K562 (cell line): ENCODE measurements at regions not wholly inside any gene's neighbourhood (a gene's known extent, or its start where the extent isn't known, plus 50 kb on each side); places are given as distances from the start of the nearest gene placed in this dataset.

Source experiments
- ATAC-seq: fragments of 200-7000 bp; cut with Tn5 transposase; 3 replicates; pipeline ENCODE4 v1.9.1; 2020; ENCODE audit warnings: moderate library complexity
- BruUV-seq: library from RNA; stranded (reverse); fragments of 400-500 nt; replicated peaks from 2 replicates; lab custom pipeline; 2021; lab: Mats Ljungman, UMichigan
- CTCF ChIA-PET: fragments of 300-600 bp; formaldehyde crosslinking; extraction: SDS; loops from one replicate; lab custom pipeline; 2021; ENCODE audit warnings: low intra/inter-chr PET ratio; lab: Yijun Ruan, JAX
- POLR2A ChIA-PET: fragments of 300-600, 350-650 bp; sonication (Branson Sonifier 250); formaldehyde crosslinking; extraction: SDS; loops from one replicate; lab custom pipeline; 2021; ENCODE audit warnings: antibody characterized with exemption, inconsistent platforms; lab: Yijun Ruan, JAX
- DNase-seq, 4 experiments: peaks; one replicate each; pipeline versions ENCODE4 v3.0.0 to v3.0.0-alpha.2; 2011 to 2018; ENCODE audit warnings: low spot score in 3 of 4, mixed read lengths in 3 of 4; ENCODE audit errors: extremely low read depth in 1 of 4
- FAIRE-seq: peaks from 2 replicates; lab custom pipeline; 2011; peaks lifted over from hg19 to GRCh38; lab: Jason Lieb, UNC
- H2AFZ ChIP-seq: 2 replicates; pipeline ENCODE4 v1.6.0; 2011; ENCODE audit warnings: low read depth, low read length, control low read depth, inconsistent platforms
- H3K27ac ChIP-seq: fragments of 200-600 bp; 3 replicates; pipeline ENCODE4 v1.8.0; 2011; ENCODE audit warnings: low read depth, mild to moderate bottlenecking, control low read depth, inconsistent platforms, low read length, moderate library complexity, mixed read lengths; ENCODE audit errors: extremely low read depth
- H3K27me3 ChIP-seq, 2 experiments: fragments of 300-600 bp in 1 of 2; 2 replicates in 1 of 2; 3 replicates in 1 of 2; pipeline versions ENCODE4 v1.6.0 to v1.8.0; 2011; ENCODE audit warnings: inconsistent platforms in 2 of 2, low read length in 2 of 2, mild to moderate bottlenecking in 1 of 2, mixed read lengths in 1 of 2, moderate library complexity in 1 of 2; ENCODE audit not compliant: control insufficient read depth in 2 of 2, insufficient read depth in 2 of 2
- H3K36me3 ChIP-seq: fragments of 300-600 bp; 3 replicates; pipeline ENCODE4 v1.8.0; 2011; ENCODE audit warnings: mild to moderate bottlenecking, low read length, inconsistent platforms; ENCODE audit not compliant: control insufficient read depth, insufficient read depth
- H3K4me1 ChIP-seq, 2 experiments: fragments of 200-600 bp in 1 of 2; replicated peaks in 1 of 2; 2 replicates in 1 of 2; 3 replicates in 1 of 2; pipeline versions ENCODE4 v1.5.1 to v1.8.0; 2011; ENCODE audit warnings: inconsistent platforms in 2 of 2, low read length in 2 of 2, mild to moderate bottlenecking in 1 of 2, mixed read lengths in 1 of 2, moderate library complexity in 1 of 2; ENCODE audit not compliant: control insufficient read depth in 2 of 2, insufficient read depth in 2 of 2
- H3K4me2 ChIP-seq: 2 replicates; pipeline ENCODE4 v1.6.1; 2011; ENCODE audit warnings: low read length, control low read depth, inconsistent platforms, mixed read lengths; ENCODE audit not compliant: insufficient read depth
- H3K4me3 ChIP-seq: fragments of 200-600 bp; sonication (generic), shearing (Covaris generic); 2 replicates; pipeline ENCODE4 v1.5.1; 2016; ENCODE audit warnings: control low read depth, inconsistent platforms
- H3K79me2 ChIP-seq: fragments of 200-600 bp; 3 replicates; pipeline ENCODE4 v1.8.0; 2011; ENCODE audit warnings: low read length, inconsistent platforms; ENCODE audit not compliant: control insufficient read depth, insufficient read depth
- H3K9ac ChIP-seq, 2 experiments: 2 replicates each; pipeline versions ENCODE4 v1.6.0 to v1.6.1; 2011; ENCODE audit warnings: low read depth in 2 of 2, low read length in 2 of 2, control low read depth in 1 of 2, inconsistent platforms in 1 of 2, mild to moderate bottlenecking in 1 of 2, mixed read lengths in 1 of 2; ENCODE audit not compliant: insufficient read depth in 1 of 2
- H3K9me1 ChIP-seq: one replicate; pipeline ENCODE4 v1.6.0; 2011; ENCODE audit warnings: inconsistent platforms, mild to moderate bottlenecking, low read length, moderate library complexity; ENCODE audit not compliant: control insufficient read depth, insufficient read depth
- H3K9me3 ChIP-seq: replicated peaks from 2 replicates; pipeline ENCODE4 v1.5.1; 2011; ENCODE audit warnings: low read depth, low read length, inconsistent platforms; ENCODE audit not compliant: control insufficient read depth, insufficient read depth
- H4K20me1 ChIP-seq: replicated peaks from 2 replicates; pipeline ENCODE4 v1.6.1; 2011; ENCODE audit warnings: low read length, inconsistent platforms, mixed read lengths; ENCODE audit not compliant: control insufficient read depth, insufficient read depth
- ELK1 ChIP-seq: sonication (generic); formaldehyde crosslinking; IDR thresholded peaks from 2 replicates; pipeline ENCODE4 v1.8.1; 2022; ENCODE audit warnings: missing genetic modification reagents
- EZH2 ChIP-seq: IDR thresholded peaks from 2 replicates; pipeline ENCODE4 v1.6.1; 2012; ENCODE audit warnings: low read depth, mild to moderate bottlenecking, inconsistent platforms, low read length, borderline replicate concordance
- GATAD2B ChIP-seq: fragments of 450-650 bp; IDR thresholded peaks from 2 replicates; pipeline ENCODE4 v1.6.1; 2017; ENCODE audit warnings: mild to moderate bottlenecking, borderline replicate concordance
- RCOR1 ChIP-seq, 2 experiments: IDR thresholded peaks; 2 replicates each; pipeline ENCODE4 v1.6.1; 2012; ENCODE audit warnings: low read depth in 2 of 2, low read length in 2 of 2, borderline replicate concordance in 1 of 2, improper control_type of control experiment in 1 of 2
- SMARCB1 ChIP-seq: IDR thresholded peaks from 2 replicates; pipeline ENCODE4 v1.6.1; 2011; ENCODE audit warnings: improper control_type of control experiment, low read depth; ENCODE audit not compliant: insufficient read length
- U2AF1 ChIP-seq: fragments of 200-400 bp; formaldehyde crosslinking; optimal IDR thresholded peaks from 2 replicates; pipeline ENCODE3; 2017; ENCODE audit warnings: mild to moderate bottlenecking, low read depth, low read length, moderate library complexity
- ZBTB12 ChIP-seq: fragments of 250-450 bp; sonication (Bioruptor Pico); IDR thresholded peaks from 2 replicates; pipeline ENCODE4 v1.4.0; 2020
- ZKSCAN8 ChIP-seq: fragments of 200-800 bp; sonication (Bioruptor generic); IDR thresholded peaks from 2 replicates; pipeline ENCODE4 v1.6.1; 2016; ENCODE audit warnings: missing genetic modification characterization, missing compliant biosample characterization
- WGBS: fragments of 100-300 bp; shearing (Covaris generic); methylation state at CpG from one replicate; pipeline ENCODE4 v1.1.6; 2016; ENCODE audit warnings: low coverage, mixed read lengths; ENCODE audit not compliant: insufficient coverage; ENCODE audit errors: missing lambda C conversion rate; 5-methylcytosine and 5-hydroxymethylcytosine counted together
- in situ Hi-C: fragments of 300-500 bp; cut with MboI; formaldehyde crosslinking; loops from 4 replicates; pipeline ENCODE4 v1.15.0; 2018; ENCODE audit warnings: inconsistent platforms, mixed read lengths
- intact Hi-C: fragments of 100-400 bp; cut with micrococcal nuclease; formaldehyde crosslinking; loops from 2 replicates; pipeline ENCODE4 v1.14.2; 2022
- TF ChIP-seq, protein P1 (sequence below), 2 experiments: fragments of 450-650 bp; formaldehyde crosslinking in 1 of 2; IDR thresholded peaks; 2 replicates each; pipeline versions ENCODE4 v1.4.0 to v1.6.1; 2014 to 2020; ENCODE audit warnings: mild to moderate bottlenecking in 2 of 2, borderline replicate concordance in 1 of 2, low read depth in 1 of 2
- TF ChIP-seq, protein P2 (sequence below): fragments of 450-650 bp; formaldehyde crosslinking; IDR thresholded peaks from 2 replicates; pipeline ENCODE4 v1.4.0; 2020; ENCODE audit warnings: mild to moderate bottlenecking, moderate library complexity

- no peaks in the 10 kb centered on the region for H3K79me2 ChIP-seq
- no peak overlapping the region for H2AFZ ChIP-seq
- DNase-seq (no peak), ATAC-seq (no peak), FAIRE-seq (no peak)
- H3K9ac ChIP-seq, result no peak overlapping the region
- in situ Hi-C loops, result no loop called here
- CTCF ChIA-PET, result no interaction called here
- no peaks in the 10 kb centered on the region for H3K4me1 ChIP-seq
- POLR2A ChIA-PET, result no interaction called here
- H3K9me1 ChIP-seq, result no peaks in the 10 kb centered on the region
- intact Hi-C loops, result no loop called here
- no peak overlapping the region for H3K4me2 ChIP-seq
- WGBS, result 7% methylated on average over 3 of the region's 3 CpGs
- H3K27ac ChIP-seq, result no peak overlapping the region
- H4K20me1 ChIP-seq, result no peaks in the 10 kb centered on the region
- H3K36me3 ChIP-seq, result no peaks in the 10 kb centered on the region
- H3K4me3 ChIP-seq, result no peak overlapping the region
- H3K27me3 ChIP-seq, result no peaks in the 10 kb centered on the region
- BruUV-seq, result no TSS peak
- no peaks in the 10 kb centered on the region; the same call in 1 of the 2 replicates for H3K9me3 ChIP-seq
- no peak for TF ChIP-seq ZBTB12 (CRISPR knock-in tag)
- TF ChIP-seq, protein P1, sequence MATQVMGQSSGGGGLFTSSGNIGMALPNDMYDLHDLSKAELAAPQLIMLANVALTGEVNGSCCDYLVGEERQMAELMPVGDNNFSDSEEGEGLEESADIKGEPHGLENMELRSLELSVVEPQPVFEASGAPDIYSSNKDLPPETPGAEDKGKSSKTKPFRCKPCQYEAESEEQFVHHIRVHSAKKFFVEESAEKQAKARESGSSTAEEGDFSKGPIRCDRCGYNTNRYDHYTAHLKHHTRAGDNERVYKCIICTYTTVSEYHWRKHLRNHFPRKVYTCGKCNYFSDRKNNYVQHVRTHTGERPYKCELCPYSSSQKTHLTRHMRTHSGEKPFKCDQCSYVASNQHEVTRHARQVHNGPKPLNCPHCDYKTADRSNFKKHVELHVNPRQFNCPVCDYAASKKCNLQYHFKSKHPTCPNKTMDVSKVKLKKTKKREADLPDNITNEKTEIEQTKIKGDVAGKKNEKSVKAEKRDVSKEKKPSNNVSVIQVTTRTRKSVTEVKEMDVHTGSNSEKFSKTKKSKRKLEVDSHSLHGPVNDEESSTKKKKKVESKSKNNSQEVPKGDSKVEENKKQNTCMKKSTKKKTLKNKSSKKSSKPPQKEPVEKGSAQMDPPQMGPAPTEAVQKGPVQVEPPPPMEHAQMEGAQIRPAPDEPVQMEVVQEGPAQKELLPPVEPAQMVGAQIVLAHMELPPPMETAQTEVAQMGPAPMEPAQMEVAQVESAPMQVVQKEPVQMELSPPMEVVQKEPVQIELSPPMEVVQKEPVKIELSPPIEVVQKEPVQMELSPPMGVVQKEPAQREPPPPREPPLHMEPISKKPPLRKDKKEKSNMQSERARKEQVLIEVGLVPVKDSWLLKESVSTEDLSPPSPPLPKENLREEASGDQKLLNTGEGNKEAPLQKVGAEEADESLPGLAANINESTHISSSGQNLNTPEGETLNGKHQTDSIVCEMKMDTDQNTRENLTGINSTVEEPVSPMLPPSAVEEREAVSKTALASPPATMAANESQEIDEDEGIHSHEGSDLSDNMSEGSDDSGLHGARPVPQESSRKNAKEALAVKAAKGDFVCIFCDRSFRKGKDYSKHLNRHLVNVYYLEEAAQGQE (IDR thresholded peaks at IDR 0.05; ENCODE audit: borderline replicate concordance), result no peak
- TF ChIP-seq, protein P1 (CRISPR knock-in tag; IDR thresholded peaks at IDR 0.05; ENCODE audit: low read depth), result no peak
- no peak for TF ChIP-seq ELK1 (CRISPR knock-in tag)
- TF ChIP-seq, protein P2, sequence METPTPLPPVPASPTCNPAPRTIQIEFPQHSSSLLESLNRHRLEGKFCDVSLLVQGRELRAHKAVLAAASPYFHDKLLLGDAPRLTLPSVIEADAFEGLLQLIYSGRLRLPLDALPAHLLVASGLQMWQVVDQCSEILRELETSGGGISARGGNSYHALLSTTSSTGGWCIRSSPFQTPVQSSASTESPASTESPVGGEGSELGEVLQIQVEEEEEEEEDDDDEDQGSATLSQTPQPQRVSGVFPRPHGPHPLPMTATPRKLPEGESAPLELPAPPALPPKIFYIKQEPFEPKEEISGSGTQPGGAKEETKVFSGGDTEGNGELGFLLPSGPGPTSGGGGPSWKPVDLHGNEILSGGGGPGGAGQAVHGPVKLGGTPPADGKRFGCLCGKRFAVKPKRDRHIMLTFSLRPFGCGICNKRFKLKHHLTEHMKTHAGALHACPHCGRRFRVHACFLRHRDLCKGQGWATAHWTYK, result no peak
- no peak for TF ChIP-seq RCOR1 (IDR thresholded peaks at IDR 0.05; ENCODE audit: borderline replicate concordance in 1 of 2, low read depth in 2 of 2, low read length in 2 of 2)
- TF ChIP-seq SMARCB1, result no peak
- TF ChIP-seq GATAD2B, result no peak
- no peak for TF ChIP-seq EZH2
- no peak for TF ChIP-seq ZKSCAN8 (CRISPR knock-in tag)
- no peak for TF ChIP-seq U2AF1
These were observed 55.6 kb upstream of the SEMA3E start for GRCh38 chr7:83704564-83704963.
